Heart left ventricle (tissue), 13 donors: ENCODE measurements at regions not wholly inside any gene's neighbourhood (a gene's known extent, or its start where the extent isn't known, plus 50 kb on each side); places are given as distances from the start of the nearest gene placed in this dataset.

Experiments
- CTCF ChIP-seq, 12 donors: fragments of 200-600 bp; sonication (generic) in 4 of 12; IDR thresholded peaks; one replicate each; pipeline versions ENCODE4 v1.5.0 to v1.8.0; 2018 to 2022; ENCODE audit warnings: antibody characterized with exemption in 12 of 12, mild to moderate bottlenecking in 5 of 12
- POLR2A ChIP-seq, 2 donors: fragments of 450-650 bp; IDR thresholded peaks; one replicate each; pipeline ENCODE4 v1.6.1; 2017; ENCODE audit warnings: antibody characterized with exemption in 2 of 2, mild to moderate bottlenecking in 2 of 2, moderate library complexity in 2 of 2
- donor health status: ischemic (EF 13 %, LVEDD 7.1; RV severe dilation, severe dysfunction).
- donor health status: DM: no; HTN: yes; CAD: no.
- donor health status: DM: no; HTN: no; CAD: no.
- donor health status: ischemic (EF 25% LVEDD 6.9; RV normal size, moderate dysfunction).
- donor health status: ischemic (EF 25% LVEDD 5.7; RV mildly dilated, moderate dysfunction).
- donor health status: ischemic (EF 35%, LVEDD 5.7; RV mildly dilated, moderate dysfunction).
- donor health status: nonischemic (EF 11% LVEDD 7.7; RV severe dilation, severe dysfunction).
- donor health status: DM: yes; HTN: yes; CAD: no.
- donor health status: PGD.
- donor health status: ischemic (EF 29% LVEDD 5.4; RV normal size, mild dysfunction).
- donor health status: nonischemic (EF 23%, LVEDD 6.1; RV moderate dilation, normal function).

- no peak for TF ChIP-seq POLR2A (IDR thresholded peaks at IDR 0.05)
- TF ChIP-seq CTCF (IDR thresholded peaks at IDR 0.05), result peak in 1 of 12 donors; percentile 10
Measured at GRCh38 chr1:239997515-239998311, 94.0 kb upstream of the FMN2 start.
